IPS-NIHi11 (cell line): ENCODE measurements at regions not wholly inside any gene's neighbourhood (a gene's known extent, or its start where the extent isn't known, plus 50 kb on each side); places are given as distances from the start of the nearest gene placed in this dataset.

Experiments
- DNase-seq: peaks from one replicate; pipeline ENCODE4 v3.0.0; 2012; ENCODE audit warnings: mixed read lengths, low spot score

DNA sequence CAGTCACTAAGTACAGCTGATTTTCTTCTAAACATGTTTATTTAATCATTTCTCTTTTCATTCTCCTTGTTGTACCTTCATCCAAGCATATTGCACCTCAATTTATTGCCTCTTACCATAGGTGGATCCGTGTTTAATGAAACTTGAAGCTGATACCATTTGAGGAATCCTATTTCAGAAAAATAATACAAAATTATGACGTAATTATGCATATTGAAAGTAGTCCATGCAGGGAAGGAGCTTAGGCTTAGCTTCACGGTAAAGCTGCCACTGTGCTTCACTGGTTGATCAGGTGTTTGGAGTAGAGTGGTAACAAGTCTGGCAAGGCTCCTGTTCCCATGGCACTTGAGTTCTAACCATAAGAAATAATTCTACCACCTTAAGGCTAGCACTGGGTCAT, 61.0 kb upstream of the CLEC14A start:
- no peak for DNase-seq

DNA sequence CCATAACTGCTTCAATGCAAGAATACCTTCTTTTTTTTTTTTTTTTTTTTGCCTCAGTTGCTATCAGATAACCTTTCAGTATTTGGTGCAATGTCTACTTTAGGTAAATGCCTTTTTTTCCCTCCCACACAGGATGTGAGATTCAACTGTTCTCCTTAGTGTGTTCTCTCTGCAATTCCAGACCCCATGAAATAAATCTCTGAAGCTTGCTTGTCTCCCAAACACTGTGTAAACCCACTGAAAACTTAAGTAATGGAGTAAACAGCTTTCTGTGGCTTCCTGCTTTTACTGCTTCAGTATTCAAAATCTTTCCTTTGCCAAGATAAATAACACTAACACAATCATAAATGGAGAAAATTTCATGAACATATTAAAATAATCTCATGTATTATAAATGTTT, 55.8 kb upstream of the CLEC14A start:
- DNase-seq, result no peak

GRCh38 chr14:38310420-38310995, 54.6 kb upstream of the CLEC14A start:
- no peak for DNase-seq

- DNase-seq, result no peak
Measured at GRCh38 chr14:38309522-38310277, 53.8 kb upstream of the CLEC14A start.
